Lung (tissue), 11 donors: ENCODE measurements at regions not wholly inside any gene's neighbourhood (a gene's known extent, or its start where the extent isn't known, plus 50 kb on each side); places are given as distances from the start of the nearest gene placed in this dataset.

Experiments
- ATAC-seq: fragments of 200-7000 bp; cut with Tn5 transposase; one replicate; pipeline ENCODE4 v1.9.1; 2020; ENCODE audit warnings: moderate number of reproducible peaks; ENCODE audit not compliant: insufficient read depth, low FRiP score
- DNase-seq, 3 donors: peaks; one replicate each; pipeline ENCODE4 v3.0.0-alpha.2; 2013 to 2017
- H3K27ac ChIP-seq, 2 donors: one replicate each; pipeline ENCODE4 v1.5.1; 2013; ENCODE audit warnings: mild to moderate bottlenecking in 2 of 2, moderate library complexity in 2 of 2, control low read depth in 1 of 2, inconsistent platforms in 1 of 2, low read depth in 1 of 2, low read length in 1 of 2
- H3K27me3 ChIP-seq, 3 donors: one replicate each; pipeline ENCODE4 v1.5.1; 2013; ENCODE audit warnings: low read length in 2 of 3; ENCODE audit not compliant: control insufficient read depth in 3 of 3, insufficient read depth in 3 of 3
- H3K36me3 ChIP-seq, 4 donors: one replicate each; pipeline ENCODE4 v1.5.1; 2013; ENCODE audit warnings: low read length in 4 of 4, mild to moderate bottlenecking in 1 of 4, moderate library complexity in 1 of 4; ENCODE audit not compliant: control insufficient read depth in 4 of 4, insufficient read depth in 4 of 4
- H3K4me1 ChIP-seq, 5 donors: one replicate each; pipeline ENCODE4 v1.5.1; 2013; ENCODE audit warnings: low read length in 5 of 5, mild to moderate bottlenecking in 2 of 5, moderate library complexity in 1 of 5; ENCODE audit not compliant: control insufficient read depth in 5 of 5, insufficient read depth in 5 of 5
- H3K4me3 ChIP-seq: one replicate; pipeline ENCODE4 v1.5.1; 2013; ENCODE audit warnings: mild to moderate bottlenecking, control low read depth, moderate library complexity
- H3K9ac ChIP-seq, 2 donors: one replicate each; pipeline ENCODE4 v1.5.1; 2013; ENCODE audit warnings: low read length in 2 of 2, control low read depth in 1 of 2; ENCODE audit not compliant: insufficient read depth in 1 of 2
- H3K9me3 ChIP-seq, 4 donors: one replicate each; pipeline ENCODE4 v1.5.1; 2013; ENCODE audit warnings: low read length in 3 of 4, mild to moderate bottlenecking in 1 of 4, moderate library complexity in 1 of 4; ENCODE audit not compliant: control insufficient read depth in 4 of 4, insufficient read depth in 3 of 4
- CTCF ChIP-seq: IDR thresholded peaks from 2 replicates; pipeline ENCODE4 v1.5.1; 2012; ENCODE audit warnings: mild to moderate bottlenecking; ENCODE audit errors: control extremely low read depth, extremely low read depth
- WGBS, 2 donors: extraction: QIAGEN DNeasy Blood & Tissue Kit; methylation state at CpG; one replicate each; pipeline ENCODE4 v1.1.7; 2013; 5-methylcytosine and 5-hydroxymethylcytosine counted together
- donor health status: control.
- donor health status: control.
- donor health status: Bipolar disorder and iron deficiency.
- donor health status: healthy.
- donor health status: DM: yes; HTN: yes; CAD: no.

- no peak overlapping the region for H3K4me3 ChIP-seq
- H3K4me1 ChIP-seq = no peaks in the 10 kb centered on the region
- H3K27ac ChIP-seq = no peak overlapping the region
- no peak overlapping the region for H3K9ac ChIP-seq
- ATAC-seq = no peak
- no peaks in the 10 kb centered on the region for H3K36me3 ChIP-seq
- TF ChIP-seq CTCF = no peak
- H3K9me3 ChIP-seq = no peaks in the 10 kb centered on the region
- peak in 1 of 3 donors; percentile 31 for DNase-seq
- H3K27me3 ChIP-seq = no peaks in the 10 kb centered on the region
- WGBS, 2 donors = 38 to 64% methylated on average over 1 of the region's 1 CpG
Measured at GRCh38 chr3:132199451-132199850, 117.8 kb upstream of the ACP3 start.

- Histone ChIP-seq H3K36me3 (no peaks in the 10 kb centered on the region), H3K9ac (no peak overlapping the region), H3K27ac (no peak overlapping the region), H3K27me3 (no peaks in the 10 kb centered on the region), H3K4me3 (no peak overlapping the region), H3K4me1 (no peaks in the 10 kb centered on the region), H3K9me3 (no peaks in the 10 kb centered on the region)
- TF ChIP-seq CTCF = no peak
- no peak for ATAC-seq
- 89 to 99% methylated on average over 3 of the region's 3 CpGs for WGBS, 2 donors
- DNase-seq = no peak
Measured at GRCh38 chr3:132202586-132202985, 114.6 kb upstream of the ACP3 start.

GRCh38 chr3:132203889-132204596, 113.2 kb upstream of the ACP3 start:
- H3K4me1 ChIP-seq = no peaks in the 10 kb centered on the region
- no peak for TF ChIP-seq CTCF
- H3K4me3 ChIP-seq = no peak overlapping the region
- no peaks in the 10 kb centered on the region for H3K9me3 ChIP-seq
- no peak overlapping the region for H3K27ac ChIP-seq
- WGBS, 2 donors = 69 to 76% methylated on average over 3 of the region's 3 CpGs
- H3K27me3 ChIP-seq = no peaks in the 10 kb centered on the region
- DNase-seq (no peak), ATAC-seq (no peak)
- H3K36me3 ChIP-seq = no peaks in the 10 kb centered on the region
- H3K9ac ChIP-seq = no peak overlapping the region

GRCh38 chr3:132205609-132206008, 111.6 kb upstream of the ACP3 start:
- no peak for TF ChIP-seq CTCF
- ATAC-seq (no peak), DNase-seq (no peak)
- Histone ChIP-seq H3K36me3 (no peaks in the 10 kb centered on the region), H3K27ac (no peak overlapping the region), H3K4me3 (no peak overlapping the region), H3K9ac (no peak overlapping the region), H3K9me3 (no peaks in the 10 kb centered on the region), H3K27me3 (no peaks in the 10 kb centered on the region), H3K4me1 (no peaks in the 10 kb centered on the region)
